Bronchial epithelial cell (primary cell): ENCODE measurements at regions not wholly inside any gene's neighbourhood (a gene's known extent, or its start where the extent isn't known, plus 50 kb on each side); places are given as distances from the start of the nearest gene placed in this dataset.
"Not testable (repeated sequence)": the region's sequence is repeated elsewhere in the genome, so short reads cannot be mapped to it uniquely, and the experiment has no call there.

Source experiments
- DNase-seq: peaks from one replicate; pipeline ENCODE4 v3.0.0-alpha.2; 2010; ENCODE audit warnings: low read depth
- FAIRE-seq: peaks from 2 replicates; lab custom pipeline; 2011; peaks lifted over from hg19 to GRCh38; lab: Jason Lieb, UNC
- H3K27me3 ChIP-seq: 2 replicates; pipeline ENCODE4 v1.5.1; 2011; ENCODE audit warnings: low read length; ENCODE audit not compliant: control insufficient read depth, insufficient read depth
- H3K36me3 ChIP-seq: 2 replicates; pipeline ENCODE4 v1.5.1; 2011; ENCODE audit warnings: low read length; ENCODE audit not compliant: control insufficient read depth, insufficient read depth
- H3K4me3 ChIP-seq: 2 replicates; pipeline ENCODE4 v1.5.1; 2011; ENCODE audit warnings: mild to moderate bottlenecking, low read depth, low read length, control low read depth

DNA sequence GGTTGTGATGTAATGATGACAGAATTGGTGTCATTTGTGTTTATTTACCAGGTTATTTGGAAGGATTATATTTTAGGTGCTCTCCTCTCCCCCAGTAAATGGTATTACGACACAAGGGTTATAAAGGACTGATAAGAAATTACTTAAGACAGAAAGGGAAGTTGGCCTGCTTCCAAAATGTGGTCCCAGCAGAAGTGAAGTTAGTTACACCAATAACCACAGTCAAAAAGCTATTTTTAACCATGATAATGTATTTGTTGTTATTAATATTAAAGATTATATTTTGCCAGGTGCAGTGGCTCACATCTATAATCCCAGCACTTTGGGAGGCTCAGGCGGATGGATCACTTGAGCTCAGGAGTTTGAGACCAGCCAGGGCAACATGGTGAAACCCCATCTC, 92.5 kb downstream of the SYT15B start:
- not testable (repeated sequence) for H3K27me3 ChIP-seq

DNA sequence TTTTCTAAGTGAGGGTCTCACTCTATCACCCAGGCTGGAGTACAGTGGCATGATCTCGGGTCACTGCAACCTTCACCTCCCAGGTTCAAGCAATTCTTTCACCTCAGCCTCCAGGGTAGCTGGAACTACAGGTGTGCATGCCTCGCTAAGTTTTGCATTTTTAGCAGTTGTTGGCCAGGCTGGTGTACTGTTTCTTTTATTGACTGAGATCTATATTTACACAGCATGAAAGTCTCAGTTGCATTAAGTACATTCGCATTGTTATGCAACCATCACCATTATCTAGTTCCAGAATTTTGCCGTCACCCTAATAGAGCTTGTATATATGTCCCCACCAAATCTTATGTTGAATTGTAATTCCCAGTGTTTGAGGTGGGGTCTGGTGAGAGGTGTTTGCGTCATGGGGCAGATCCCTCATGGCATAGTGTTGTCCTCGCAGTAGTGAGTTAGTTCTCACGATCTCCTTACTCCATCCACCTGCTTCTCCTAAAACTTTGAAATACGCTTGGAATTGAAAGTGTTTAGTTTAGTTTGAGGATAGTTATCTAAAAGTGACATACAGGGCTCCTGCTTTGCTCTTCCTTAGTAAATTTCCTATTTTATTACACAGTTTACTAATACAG, 101.3 kb downstream of the SYT15B start:
- H3K36me3 ChIP-seq, H3K4me3 ChIP-seq, FAIRE-seq, H3K27me3 ChIP-seq, DNase-seq: not testable (repeated sequence)

More for the DNA sequence above, 92.5 kb downstream of the SYT15B start:
- not testable (repeated sequence) for DNase-seq, FAIRE-seq, H3K4me3 ChIP-seq, H3K36me3 ChIP-seq

DNA sequence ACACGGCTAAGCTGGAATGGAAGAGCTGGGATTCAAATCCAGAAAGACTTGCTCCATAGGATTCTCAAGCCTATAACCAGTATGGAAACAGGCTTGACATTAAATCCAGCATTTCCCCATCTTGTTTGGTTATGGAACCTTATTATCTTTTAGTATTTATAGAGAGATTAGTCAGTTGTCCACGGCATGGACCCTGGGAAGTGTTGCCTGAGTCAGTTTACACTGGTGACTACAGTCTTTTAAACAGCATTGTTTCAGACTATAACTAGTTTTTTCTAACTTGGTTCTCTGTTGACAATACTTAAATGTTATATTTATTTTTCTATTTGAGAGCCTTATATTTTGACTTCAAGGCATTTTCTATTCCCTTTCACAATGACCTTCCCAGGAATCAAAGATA, 106.7 kb downstream of the SYT15B start:
- not testable (repeated sequence) for H3K36me3 ChIP-seq, DNase-seq, H3K27me3 ChIP-seq, FAIRE-seq, H3K4me3 ChIP-seq

DNA sequence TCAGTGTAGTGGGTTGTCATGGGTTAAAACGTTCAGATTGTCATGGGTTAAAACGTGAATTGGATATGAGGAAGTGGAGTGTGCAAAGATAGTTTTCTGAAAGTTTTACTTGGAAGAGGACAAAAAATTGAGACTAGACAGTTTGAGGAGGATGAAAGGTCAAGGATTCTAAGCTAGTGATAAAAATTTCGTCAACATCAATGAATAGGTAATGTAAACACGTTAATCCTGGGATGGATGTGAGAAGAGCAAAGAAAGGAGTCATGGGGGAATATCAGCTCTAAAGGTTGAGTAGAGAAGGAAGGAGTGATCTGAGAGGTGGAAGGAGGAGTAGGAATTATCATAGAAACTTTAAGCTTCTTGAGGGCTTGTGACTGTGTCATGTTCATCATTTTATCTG, 109.2 kb downstream of the SYT15B start:
- not testable (repeated sequence) for H3K4me3 ChIP-seq, H3K27me3 ChIP-seq, FAIRE-seq, DNase-seq, H3K36me3 ChIP-seq

DNA sequence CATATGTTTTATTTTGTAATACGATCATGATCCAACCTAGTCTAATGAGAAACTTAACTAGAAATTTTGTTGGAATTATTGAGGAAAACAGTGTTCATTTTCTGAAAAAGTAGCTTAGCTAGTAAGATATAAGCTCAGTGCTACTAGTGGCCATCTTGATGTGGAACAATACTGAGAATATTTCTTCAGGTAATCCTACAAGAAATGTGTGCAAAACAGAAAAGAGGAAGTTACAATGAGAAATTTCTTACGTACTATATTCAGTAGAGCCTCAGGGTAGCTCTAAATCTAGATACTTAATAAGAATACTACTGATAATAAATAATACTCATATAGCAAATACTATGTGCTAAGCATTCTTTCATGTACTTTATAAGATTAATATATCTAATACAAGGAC, 114.8 kb downstream of the SYT15B start:
- DNase-seq, FAIRE-seq: not testable (repeated sequence)

DNA sequence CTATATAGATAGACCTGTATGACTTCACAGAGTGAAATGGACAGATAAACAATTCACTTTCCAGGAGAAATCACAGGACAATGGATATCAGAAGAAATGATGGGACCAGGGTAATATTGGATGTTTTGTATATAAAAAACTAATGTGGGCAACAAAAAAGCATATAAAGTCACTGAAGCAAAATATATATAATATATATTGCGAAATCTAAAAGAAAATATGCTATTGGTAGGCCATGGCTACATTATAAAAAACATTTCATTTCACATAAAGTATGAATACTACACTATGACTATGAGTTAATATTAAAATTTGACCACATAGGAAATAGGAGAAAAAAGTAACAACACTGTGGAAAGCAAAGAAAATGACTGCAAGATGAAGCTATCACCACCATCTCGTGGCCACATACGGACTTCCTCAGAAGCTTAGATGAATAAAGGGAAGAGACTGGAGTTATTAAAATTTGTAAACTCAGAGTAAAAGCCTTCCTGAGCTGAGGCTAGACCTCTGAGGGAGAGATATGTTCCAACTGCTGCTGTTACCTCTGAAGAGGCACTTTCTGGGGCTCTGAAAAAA, 115.8 kb downstream of the SYT15B start:
- not testable (repeated sequence) for H3K4me3 ChIP-seq, DNase-seq, H3K36me3 ChIP-seq, H3K27me3 ChIP-seq, FAIRE-seq

More for the DNA sequence above, 114.8 kb downstream of the SYT15B start:
- not testable (repeated sequence) for H3K4me3 ChIP-seq, H3K27me3 ChIP-seq, H3K36me3 ChIP-seq

DNA sequence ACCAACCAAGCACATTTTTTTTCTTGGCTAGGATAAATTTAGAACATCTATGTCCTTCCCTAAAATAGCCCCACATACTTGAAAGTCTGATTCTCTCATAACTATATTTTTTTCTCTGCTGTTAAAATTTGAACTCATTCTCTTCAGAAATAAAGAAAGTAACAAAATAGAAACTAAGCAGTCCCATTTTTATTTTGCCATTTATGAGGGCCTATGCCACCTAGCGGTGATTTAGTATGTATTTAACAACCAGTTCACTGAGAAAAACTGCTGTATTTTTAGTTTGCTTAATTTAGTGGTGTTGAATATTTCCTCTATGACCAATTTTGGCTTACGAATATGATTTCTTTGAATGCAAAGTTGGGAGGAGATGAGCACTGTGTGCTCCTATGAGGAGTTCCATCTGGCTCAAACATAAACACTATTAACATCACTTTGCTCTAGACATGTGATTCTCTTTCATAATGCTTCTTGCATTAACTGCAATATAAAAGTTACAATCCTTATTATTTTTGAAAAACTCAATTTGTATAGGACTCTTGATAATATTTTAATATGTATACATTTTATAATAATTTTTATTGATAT, 116.6 kb downstream of the SYT15B start:
- not testable (repeated sequence) for DNase-seq, H3K36me3 ChIP-seq, FAIRE-seq, H3K4me3 ChIP-seq, H3K27me3 ChIP-seq

DNA sequence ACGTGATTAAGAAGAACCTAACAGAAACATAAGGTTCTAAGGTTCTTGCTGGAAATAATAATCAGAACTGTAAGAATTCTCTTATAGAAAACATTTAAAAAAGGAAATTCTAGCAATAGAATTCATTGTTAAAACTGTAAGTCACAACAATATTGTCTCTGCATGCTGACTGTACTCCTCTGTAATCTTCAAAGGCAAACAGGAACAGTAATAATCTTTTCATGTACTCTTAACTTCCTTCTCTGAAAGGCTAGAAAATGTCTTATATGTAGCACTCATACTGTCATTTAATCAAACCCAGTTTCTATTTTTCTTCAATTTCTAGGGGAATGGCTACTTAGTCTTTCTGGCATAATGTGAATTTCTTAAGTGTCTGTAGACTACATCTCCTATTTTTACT, 103.5 kb upstream of the AGAP9 start:
- H3K36me3 ChIP-seq, FAIRE-seq, H3K4me3 ChIP-seq, DNase-seq, H3K27me3 ChIP-seq: not testable (repeated sequence)

DNA sequence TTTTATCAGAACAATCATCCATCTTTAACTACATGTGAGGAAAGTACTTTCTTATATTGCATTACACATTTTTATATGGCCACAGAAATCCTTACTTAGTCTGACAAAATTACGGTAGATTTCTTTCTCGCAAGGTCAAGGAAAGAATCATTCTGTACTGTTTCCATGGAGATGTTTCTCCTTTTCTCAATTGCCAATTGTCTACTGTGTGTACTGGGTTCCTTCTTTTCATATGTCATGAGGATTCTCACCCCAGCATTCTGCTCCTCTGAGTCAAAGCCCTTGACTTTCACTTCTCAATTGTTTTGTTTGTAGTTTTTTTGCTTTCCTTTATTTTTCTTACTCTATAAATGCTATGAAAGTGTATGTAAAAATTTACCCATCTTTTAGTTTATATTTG, 99.3 kb upstream of the AGAP9 start:
- H3K36me3 ChIP-seq, H3K27me3 ChIP-seq, DNase-seq, H3K4me3 ChIP-seq, FAIRE-seq: not testable (repeated sequence)

DNA sequence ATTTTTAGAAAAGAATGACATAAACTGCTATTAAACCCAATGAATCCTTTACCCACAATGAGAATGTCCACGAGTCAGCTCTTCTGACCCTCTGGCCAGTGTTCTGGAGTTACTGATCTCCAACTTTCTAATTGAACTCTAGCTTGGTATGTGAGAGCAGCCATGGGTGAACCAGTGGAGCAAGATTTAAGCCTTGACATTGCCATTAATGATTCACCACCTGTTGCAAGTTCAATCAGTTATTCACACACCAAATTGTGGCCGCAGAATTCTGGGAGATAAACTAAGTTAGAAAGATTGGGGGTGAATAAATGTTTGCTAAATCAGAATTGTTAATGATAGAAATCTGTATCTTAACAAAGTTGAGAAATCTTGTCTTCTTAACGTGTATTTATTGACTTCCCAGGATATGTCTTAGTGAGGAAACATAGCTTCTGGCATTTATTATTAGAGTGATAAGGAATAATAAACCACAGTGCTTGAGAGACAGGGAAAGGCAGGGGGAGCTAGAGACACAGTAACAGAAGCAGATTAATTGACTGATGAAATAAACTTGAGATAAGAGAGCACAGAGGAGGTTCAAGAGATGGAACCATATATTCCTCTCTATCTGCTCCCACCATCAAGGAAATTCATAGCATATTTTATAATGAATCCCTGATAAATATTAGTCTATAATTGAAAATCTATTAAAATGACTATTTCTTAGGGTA, 96.0 kb upstream of the AGAP9 start:
- H3K27me3 ChIP-seq, H3K4me3 ChIP-seq, H3K36me3 ChIP-seq, FAIRE-seq: not testable (repeated sequence)
- peak; percentile 30 for DNase-seq

DNA sequence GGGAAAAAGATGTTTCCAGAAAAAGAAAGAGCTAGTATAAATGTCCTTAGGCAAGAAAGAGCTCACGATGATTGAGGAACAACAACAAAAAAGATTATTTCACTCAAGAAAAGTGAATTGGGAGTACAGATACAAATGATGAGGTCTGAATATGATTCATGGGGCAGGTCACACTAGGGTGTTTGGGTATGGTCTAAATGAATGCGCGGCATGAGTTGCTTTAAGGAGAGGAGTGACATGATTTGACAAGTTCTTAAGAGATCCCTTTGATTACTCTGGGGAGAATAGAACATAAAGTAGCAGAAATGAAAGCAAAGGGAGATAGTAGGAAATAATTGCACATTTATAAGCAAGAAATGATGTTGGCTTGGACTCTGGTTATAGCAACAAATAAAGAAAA, 85.9 kb upstream of the AGAP9 start:
- not testable (repeated sequence) for DNase-seq, FAIRE-seq, H3K36me3 ChIP-seq, H3K27me3 ChIP-seq, H3K4me3 ChIP-seq

DNA sequence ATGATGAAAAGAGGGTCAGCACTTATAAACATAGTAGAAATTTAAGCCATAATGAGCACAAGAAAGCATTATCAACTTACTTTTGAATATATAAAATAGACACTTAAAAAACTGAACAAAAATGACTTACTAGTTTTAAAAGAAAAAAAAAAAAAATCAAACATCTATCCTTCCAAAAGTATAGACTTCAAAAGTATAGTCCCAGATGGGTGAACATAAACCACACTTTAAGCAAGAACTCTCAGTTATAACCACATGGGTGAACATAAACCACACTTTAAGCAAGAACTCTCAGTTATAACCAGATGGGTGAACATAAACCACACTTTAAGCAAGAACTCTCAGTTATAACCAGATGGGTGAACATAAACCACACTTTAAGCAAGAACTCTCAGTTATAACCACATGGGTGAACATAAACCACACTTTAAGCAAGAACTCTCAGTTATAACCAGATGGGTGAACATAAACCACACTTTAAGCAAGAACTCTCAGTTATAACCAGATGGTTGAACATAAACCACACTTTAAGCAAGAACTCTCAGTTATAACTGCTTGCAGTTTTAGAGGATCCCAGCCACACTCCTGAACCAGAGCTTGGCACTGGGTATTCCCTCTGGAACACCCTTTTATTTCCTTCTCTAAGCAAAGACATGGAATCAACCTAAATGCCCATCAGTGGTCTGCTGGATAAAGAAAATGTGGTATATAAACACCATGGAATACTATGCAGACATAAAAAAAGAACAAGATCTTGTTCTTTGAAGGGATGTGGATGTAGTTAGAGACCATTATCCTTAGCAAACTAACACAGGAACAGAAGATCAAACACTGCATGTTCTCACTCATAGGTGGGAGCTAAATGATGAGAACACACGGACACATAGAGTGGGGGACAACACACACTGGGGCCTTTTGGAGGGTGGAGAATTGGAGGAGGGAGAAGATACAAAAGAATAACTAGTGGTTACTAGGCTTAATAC, 82.6 kb upstream of the AGAP9 start:
- DNase-seq, H3K4me3 ChIP-seq, H3K36me3 ChIP-seq, FAIRE-seq, H3K27me3 ChIP-seq: not testable (repeated sequence)

DNA sequence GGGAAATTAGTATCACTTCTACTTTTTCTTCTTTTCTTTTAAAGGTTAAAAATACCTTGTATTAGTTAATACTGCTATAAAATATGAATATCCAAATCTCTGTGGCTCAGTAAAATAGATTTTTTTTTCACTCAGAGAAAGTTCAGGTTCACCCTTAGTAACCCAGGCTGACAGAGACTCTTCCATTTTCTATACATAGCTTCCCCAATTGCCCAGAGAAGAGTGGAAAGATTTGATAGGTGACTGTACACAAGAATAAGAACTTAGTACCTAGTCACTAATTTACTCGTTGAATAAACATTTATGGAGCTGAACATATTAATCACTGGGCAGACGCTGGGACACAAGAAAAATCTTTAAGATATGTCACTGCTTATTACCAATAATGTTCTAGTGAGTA, 77.2 kb upstream of the AGAP9 start:
- H3K4me3 ChIP-seq, DNase-seq, H3K27me3 ChIP-seq, FAIRE-seq, H3K36me3 ChIP-seq: not testable (repeated sequence)
